Esophagus muscularis mucosa (tissue), 4 donors: ENCODE measurements at regions not wholly inside any gene's neighbourhood (a gene's known extent, or its start where the extent isn't known, plus 50 kb on each side); places are given as distances from the start of the nearest gene placed in this dataset.

Source experiments
- DNase-seq: peaks from one replicate; pipeline ENCODE4 v3.0.0-alpha.2; 2017; ENCODE audit errors: extremely low spot score
- H3K27ac ChIP-seq, 4 donors: fragments of 200-600 bp; sonication (generic); replicated peaks in 1 of 4; 1 replicate in 3 of 4; 2 replicates in 1 of 4; pipeline ENCODE4 v1.5.1; 2016 to 2019; ENCODE audit warnings: mild to moderate bottlenecking in 1 of 4
- H3K27me3 ChIP-seq, 4 donors: fragments of 200-600 bp; sonication (generic); one replicate each; pipeline versions ENCODE4 v1.5.1 to v1.6.0; 2016 to 2019
- H3K36me3 ChIP-seq, 4 donors: fragments of 200-600 bp; sonication (generic); one replicate each; pipeline ENCODE4 v1.5.1; 2016 to 2019
- H3K4me1 ChIP-seq, 4 donors: fragments of 200-600 bp; sonication (generic); one replicate each; pipeline ENCODE4 v1.5.1; 2016 to 2019
- H3K4me3 ChIP-seq, 4 donors: fragments of 200-600 bp; sonication (generic); 1 replicate in 2 of 4; 2 replicates in 2 of 4; pipeline ENCODE4 v1.5.1; 2016 to 2019; ENCODE audit warnings: mild to moderate bottlenecking in 4 of 4, moderate library complexity in 1 of 4
- H3K9me3 ChIP-seq, 4 donors: fragments of 200-600 bp; sonication (generic); 1 replicate in 3 of 4; 2 replicates in 1 of 4; pipeline ENCODE4 v1.5.1; 2016 to 2019
- EP300 ChIP-seq: sonication (generic); formaldehyde crosslinking; IDR thresholded peaks from one replicate; pipeline ENCODE4 v1.6.1; 2017; ENCODE audit warnings: antibody characterized with exemption
- POLR2A ChIP-seq: fragments of 450-650 bp; IDR thresholded peaks from one replicate; pipeline ENCODE4 v1.6.1; 2017; ENCODE audit warnings: antibody characterized with exemption, moderate library complexity, mild to moderate bottlenecking, low read depth
- POLR2AphosphoS5 ChIP-seq, 2 donors: sonication (generic); formaldehyde crosslinking; IDR thresholded peaks; one replicate each; pipeline ENCODE4 v1.6.1; 2017; ENCODE audit warnings: antibody characterized with exemption in 2 of 2
- WGBS: methylation state at CpG from one replicate; pipeline ENCODE4 v1.1.5; 2018; 5-methylcytosine and 5-hydroxymethylcytosine counted together
- intact Hi-C: fragments of 100-400 bp; cut with DNase I; formaldehyde crosslinking; loops from one replicate; pipeline ENCODE4 v1.15.1; 2023
- TF ChIP-seq, protein P1 (sequence below), 3 experiments: fragments of 200-600 bp in 2 of 3; fragments of 450-650 bp in 1 of 3; sonication (generic) in 2 of 3; IDR thresholded peaks; one replicate each; pipeline ENCODE4 v1.5.1; 2017 to 2019; ENCODE audit warnings: antibody characterized with exemption in 3 of 3, mild to moderate bottlenecking in 2 of 3, moderate library complexity in 1 of 3

DNA sequence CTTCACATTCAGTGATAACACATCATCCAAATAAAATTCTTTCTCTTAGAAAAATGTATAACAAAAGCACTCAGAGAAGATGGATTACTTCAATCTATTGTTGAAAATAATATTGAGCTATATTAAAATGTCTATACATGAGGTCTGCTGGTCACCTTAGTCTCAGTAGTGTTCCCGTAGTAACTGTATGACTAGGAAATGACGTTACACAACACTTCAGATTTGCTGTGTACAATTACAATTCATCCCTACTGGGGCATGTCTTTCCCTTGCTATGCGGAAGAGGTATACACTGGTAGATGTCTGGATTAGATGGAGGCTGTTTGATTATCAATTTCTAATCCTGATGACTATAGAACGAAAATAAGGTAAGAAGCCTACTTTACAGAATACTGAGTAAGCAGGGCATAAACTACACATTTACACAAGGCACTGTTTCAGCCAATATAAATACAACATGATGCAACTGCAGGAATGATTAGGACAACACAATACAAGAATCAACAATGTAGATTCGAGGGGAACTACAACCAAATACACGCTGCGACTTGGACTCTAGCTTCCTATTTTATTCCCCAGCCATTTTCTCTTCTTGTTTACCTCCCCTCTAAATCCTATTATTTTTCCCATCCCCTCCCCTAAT lies 982.5 kb upstream of the CDH8 start:
- 89% methylated on average over 7 of the region's 7 CpGs for WGBS
- H3K4me3 ChIP-seq: no peak overlapping the region
- TF ChIP-seq POLR2AphosphoS5 (IDR thresholded peaks at IDR 0.05) (no peak), EP300 (no peak), POLR2A (no peak)
- TF ChIP-seq, protein P1, sequence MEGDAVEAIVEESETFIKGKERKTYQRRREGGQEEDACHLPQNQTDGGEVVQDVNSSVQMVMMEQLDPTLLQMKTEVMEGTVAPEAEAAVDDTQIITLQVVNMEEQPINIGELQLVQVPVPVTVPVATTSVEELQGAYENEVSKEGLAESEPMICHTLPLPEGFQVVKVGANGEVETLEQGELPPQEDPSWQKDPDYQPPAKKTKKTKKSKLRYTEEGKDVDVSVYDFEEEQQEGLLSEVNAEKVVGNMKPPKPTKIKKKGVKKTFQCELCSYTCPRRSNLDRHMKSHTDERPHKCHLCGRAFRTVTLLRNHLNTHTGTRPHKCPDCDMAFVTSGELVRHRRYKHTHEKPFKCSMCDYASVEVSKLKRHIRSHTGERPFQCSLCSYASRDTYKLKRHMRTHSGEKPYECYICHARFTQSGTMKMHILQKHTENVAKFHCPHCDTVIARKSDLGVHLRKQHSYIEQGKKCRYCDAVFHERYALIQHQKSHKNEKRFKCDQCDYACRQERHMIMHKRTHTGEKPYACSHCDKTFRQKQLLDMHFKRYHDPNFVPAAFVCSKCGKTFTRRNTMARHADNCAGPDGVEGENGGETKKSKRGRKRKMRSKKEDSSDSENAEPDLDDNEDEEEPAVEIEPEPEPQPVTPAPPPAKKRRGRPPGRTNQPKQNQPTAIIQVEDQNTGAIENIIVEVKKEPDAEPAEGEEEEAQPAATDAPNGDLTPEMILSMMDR (IDR thresholded peaks at IDR 0.05): no peak
- no peak overlapping the region for H3K27ac ChIP-seq
- H3K4me1 ChIP-seq: no peaks in the 10 kb centered on the region
- H3K36me3 ChIP-seq: no peaks in the 10 kb centered on the region
- H3K27me3 ChIP-seq: no peaks in the 10 kb centered on the region
- H3K9me3 ChIP-seq: no peaks in the 10 kb centered on the region
- DNase-seq: no peak
- intact Hi-C loops: no loop called here

DNA sequence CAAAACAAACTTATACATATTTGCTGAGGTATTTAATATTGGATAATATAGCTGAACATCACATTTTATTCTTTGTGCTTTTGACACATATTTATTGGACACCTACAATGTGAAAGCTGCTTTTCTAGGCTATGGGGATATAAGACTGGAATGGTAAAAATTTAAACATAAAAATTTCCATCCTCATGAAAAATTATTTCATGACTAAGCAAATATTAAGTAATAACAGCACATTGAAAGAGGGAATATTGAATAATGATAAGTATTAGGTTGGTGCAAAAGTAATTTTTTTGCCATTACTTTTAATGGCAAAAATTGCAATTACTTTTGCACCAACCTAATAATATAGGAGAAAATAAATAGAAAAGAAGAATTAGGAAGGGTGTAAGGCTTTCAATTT lies 972.5 kb upstream of the CDH8 start:
- no peaks in the 10 kb centered on the region for H3K9me3 ChIP-seq
- no peaks in the 10 kb centered on the region for H3K4me1 ChIP-seq
- no peaks in the 10 kb centered on the region for H3K27me3 ChIP-seq
- TF ChIP-seq POLR2A (no peak), POLR2AphosphoS5 (IDR thresholded peaks at IDR 0.05) (no peak), EP300 (no peak)
- TF ChIP-seq, protein P1 (IDR thresholded peaks at IDR 0.05): no peak
- DNase-seq: no peak
- no peaks in the 10 kb centered on the region for H3K36me3 ChIP-seq
- H3K4me3 ChIP-seq: no peak overlapping the region
- no peak overlapping the region for H3K27ac ChIP-seq
- intact Hi-C loops: no loop called here

DNA sequence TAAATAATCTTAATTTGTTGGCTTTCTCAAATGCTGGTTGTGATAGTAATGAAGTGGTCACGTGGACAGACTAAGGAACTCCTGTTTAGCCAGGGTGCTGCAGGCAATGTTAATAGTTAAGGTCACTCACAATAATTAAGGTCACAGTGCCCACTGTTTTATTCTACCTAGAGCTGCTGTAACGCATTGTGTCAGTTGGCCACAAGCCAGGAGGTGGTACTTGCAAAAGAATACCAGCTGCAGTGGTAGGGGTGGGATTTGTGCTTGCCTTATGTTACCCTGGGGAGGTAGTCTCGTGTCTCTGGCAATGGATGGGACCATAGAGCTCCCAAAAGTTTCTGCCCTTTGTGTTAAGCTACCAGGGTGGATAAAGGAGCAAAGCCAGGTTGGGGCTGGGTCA lies 969.1 kb upstream of the CDH8 start:
- H3K4me1 ChIP-seq: no peaks in the 10 kb centered on the region
- H3K27ac ChIP-seq: no peak overlapping the region
- no peaks in the 10 kb centered on the region for H3K27me3 ChIP-seq
- TF ChIP-seq POLR2A: no peak
- TF ChIP-seq POLR2AphosphoS5 (IDR thresholded peaks at IDR 0.05): no peak
- TF ChIP-seq, protein P1 (IDR thresholded peaks at IDR 0.05): no peak
- no peak for TF ChIP-seq EP300
- DNase-seq: no peak
- H3K9me3 ChIP-seq: no peaks in the 10 kb centered on the region
- intact Hi-C loops: no loop called here
- 88% methylated on average over 1 of the region's 3 CpGs for WGBS
- H3K36me3 ChIP-seq: no peaks in the 10 kb centered on the region
- H3K4me3 ChIP-seq: no peak overlapping the region

DNA sequence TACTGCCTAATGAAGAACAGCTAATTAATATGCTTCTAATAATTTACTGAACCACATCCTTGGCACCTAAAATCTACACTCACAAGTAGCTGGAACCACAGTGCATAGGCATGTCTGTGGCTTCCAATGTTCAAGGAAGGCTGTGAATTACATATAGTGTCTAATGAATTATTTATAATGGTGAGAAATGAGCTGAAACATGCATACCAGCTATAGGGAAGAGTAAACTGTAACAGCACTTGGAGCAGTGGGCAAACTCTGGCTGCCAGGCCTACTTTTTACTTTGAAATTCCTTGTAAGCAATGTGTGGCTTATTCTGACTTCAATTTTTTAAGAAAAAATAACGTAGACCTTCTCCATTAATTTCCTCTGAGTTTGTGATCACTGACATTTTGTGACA lies 953.2 kb upstream of the CDH8 start:
- Histone ChIP-seq H3K4me3 (no peak overlapping the region), H3K9me3 (no peaks in the 10 kb centered on the region), H3K36me3 (no peaks in the 10 kb centered on the region), H3K27me3 (no peaks in the 10 kb centered on the region), H3K4me1 (no peaks in the 10 kb centered on the region), H3K27ac (no peak overlapping the region)
- DNase-seq: no peak
- WGBS: 44% methylated on average over 1 of the region's 1 CpG
- intact Hi-C loops: no loop called here
- TF ChIP-seq POLR2A (no peak), POLR2AphosphoS5 (IDR thresholded peaks at IDR 0.05) (no peak), EP300 (no peak)
- TF ChIP-seq, protein P1 (IDR thresholded peaks at IDR 0.05): no peak

DNA sequence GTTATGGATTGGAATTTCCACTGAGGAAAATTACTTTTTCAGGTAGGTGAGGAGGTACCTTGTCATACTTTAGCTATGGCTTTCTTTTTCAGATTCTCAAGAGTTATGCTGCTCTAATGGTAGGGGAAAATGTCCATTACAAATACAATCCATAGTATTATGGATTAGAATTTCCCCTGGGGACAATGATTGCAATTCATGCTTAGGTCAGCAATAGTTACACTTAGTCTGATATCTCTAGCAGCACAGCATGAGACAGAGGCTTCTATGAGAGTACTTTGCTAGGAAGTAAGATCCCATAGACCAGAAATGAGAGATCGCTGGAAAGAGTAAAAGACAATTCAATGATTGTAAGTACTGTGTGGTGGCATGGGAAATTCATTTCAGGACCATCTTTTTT lies 949.5 kb upstream of the CDH8 start:
- no peak for DNase-seq
- no peaks in the 10 kb centered on the region for H3K9me3 ChIP-seq
- H3K27ac ChIP-seq: no peak overlapping the region
- H3K4me1 ChIP-seq: no peaks in the 10 kb centered on the region
- WGBS: 80% methylated on average over 1 of the region's 1 CpG
- no peak for TF ChIP-seq EP300
- TF ChIP-seq, protein P1 (IDR thresholded peaks at IDR 0.05): no peak
- no peaks in the 10 kb centered on the region for H3K36me3 ChIP-seq
- no peak overlapping the region for H3K4me3 ChIP-seq
- intact Hi-C loops: no loop called here
- H3K27me3 ChIP-seq: no peaks in the 10 kb centered on the region
